HAP-1 (cell line): ENCODE measurements at regions not wholly inside any gene's neighbourhood (a gene's known extent, or its start where the extent isn't known, plus 50 kb on each side); places are given as distances from the start of the nearest gene placed in this dataset.

Experiments
- DNase-seq, 2 experiments: peaks; one replicate each; pipeline ENCODE4 v3.0.0-alpha.2; 2016 to 2020; ENCODE audit warnings: low spot score in 2 of 2
- H3K27me3 ChIP-seq: fragments of 250-450 bp; sonication (Bioruptor Pico); 2 replicates; pipeline ENCODE4 v1.5.1; 2020; ENCODE audit warnings: low read depth, mild to moderate bottlenecking, moderate library complexity
- H3K36me3 ChIP-seq: fragments of 250-450 bp; sonication (Bioruptor Pico); replicated peaks from 2 replicates; pipeline ENCODE4 v1.5.1; 2020; ENCODE audit warnings: mild to moderate bottlenecking
- H3K4me1 ChIP-seq: fragments of 250-450 bp; sonication (Bioruptor Pico); 2 replicates; pipeline ENCODE4 v1.5.1; 2020; ENCODE audit warnings: mild to moderate bottlenecking
- H3K4me3 ChIP-seq: fragments of 250-450 bp; sonication (Bioruptor Pico); 2 replicates; pipeline ENCODE4 v1.5.1; 2020; ENCODE audit warnings: mild to moderate bottlenecking, moderate library complexity
- H3K9me3 ChIP-seq: fragments of 250-450 bp; sonication (Bioruptor Pico); 2 replicates; pipeline ENCODE4 v1.5.1; 2020; ENCODE audit warnings: mild to moderate bottlenecking, moderate library complexity
- in situ Hi-C: fragments of 300-500 bp; cut with MboI; formaldehyde crosslinking; loops from 3 replicates; pipeline ENCODE4 v1.14.3; 2020; ENCODE audit warnings: low sequenced_read_pairs, inconsistent platforms, mixed read lengths

GRCh38 chrX:69264158-69264581, 98.9 kb upstream of the PJA1 start:
- H3K9me3 ChIP-seq, result no peaks in the 10 kb centered on the region
- no peaks in the 10 kb centered on the region for H3K36me3 ChIP-seq
- no peaks in the 10 kb centered on the region for H3K27me3 ChIP-seq
- in situ Hi-C loops, result no loop called here
- peak; percentile 99 to 100 for DNase-seq
- peak overlapping the region; percentile 11; the same call in 1 of the 2 replicates for H3K4me3 ChIP-seq
- H3K4me1 ChIP-seq, result peaks cover 36% of the 10 kb centered on the region

GRCh38 chrX:69263251-69263820, 98.1 kb upstream of the PJA1 start:
- in situ Hi-C loops, result no loop called here
- Histone ChIP-seq H3K36me3 (no peaks in the 10 kb centered on the region), H3K27me3 (no peaks in the 10 kb centered on the region), H3K4me1 (peaks cover 35% of the 10 kb centered on the region), H3K9me3 (no peaks in the 10 kb centered on the region), H3K4me3 (peak overlapping the region; percentile 11)
- peak; percentile 89 to 99 for DNase-seq

GRCh38 chrX:69262036-69262936, 97.0 kb upstream of the PJA1 start:
- Histone ChIP-seq H3K27me3 (no peaks in the 10 kb centered on the region), H3K4me3 (peak overlapping the region; percentile 11; the same call in 1 of the 2 replicates), H3K9me3 (no peaks in the 10 kb centered on the region), H3K36me3 (no peaks in the 10 kb centered on the region), H3K4me1 (peaks cover 34% of the 10 kb centered on the region)
- in situ Hi-C loops, result no loop called here
- peak; percentile 57 to 62 for DNase-seq

GRCh38 chrX:69260169-69260568, 94.9 kb upstream of the PJA1 start:
- Histone ChIP-seq H3K4me3 (no peak overlapping the region), H3K9me3 (no peaks in the 10 kb centered on the region), H3K4me1 (peaks cover 38% of the 10 kb centered on the region), H3K36me3 (no peaks in the 10 kb centered on the region), H3K27me3 (no peaks in the 10 kb centered on the region)
- no peak for DNase-seq
- in situ Hi-C loops, result no loop called here

- no peaks in the 10 kb centered on the region for H3K27me3 ChIP-seq
- DNase-seq, result no peak
- in situ Hi-C loops, result no loop called here
- H3K9me3 ChIP-seq, result no peaks in the 10 kb centered on the region
- H3K4me1 ChIP-seq, result peaks cover 31% of the 10 kb centered on the region
- H3K36me3 ChIP-seq, result no peaks in the 10 kb centered on the region
- H3K4me3 ChIP-seq, result no peak overlapping the region
Measured at GRCh38 chrX:69258893-69259292, 93.6 kb upstream of the PJA1 start.

GRCh38 chrX:69257499-69258127, 92.4 kb upstream of the PJA1 start:
- H3K36me3 ChIP-seq, result no peaks in the 10 kb centered on the region
- H3K4me1 ChIP-seq, result peaks cover 23% of the 10 kb centered on the region
- H3K4me3 ChIP-seq, result no peak overlapping the region
- H3K27me3 ChIP-seq, result no peaks in the 10 kb centered on the region
- DNase-seq, result peak in 1 of 2 experiments; percentile 21
- H3K9me3 ChIP-seq, result no peaks in the 10 kb centered on the region
- in situ Hi-C loops, result no loop called here

- no peaks in the 10 kb centered on the region for H3K9me3 ChIP-seq
- H3K4me3 ChIP-seq, result no peak overlapping the region
- H3K4me1 ChIP-seq, result peaks cover 13% of the 10 kb centered on the region
- in situ Hi-C loops, result no loop called here
- H3K27me3 ChIP-seq, result no peaks in the 10 kb centered on the region
- H3K36me3 ChIP-seq, result no peaks in the 10 kb centered on the region
- DNase-seq, result no peak
Measured at GRCh38 chrX:69256291-69256565, 91.0 kb upstream of the PJA1 start.

GRCh38 chrX:69255441-69256290, 90.4 kb upstream of the PJA1 start:
- H3K27me3 ChIP-seq, result no peaks in the 10 kb centered on the region
- peak in 1 of 2 experiments; percentile 52 for DNase-seq
- no peak overlapping the region for H3K4me3 ChIP-seq
- H3K9me3 ChIP-seq, result no peaks in the 10 kb centered on the region
- in situ Hi-C loops, result no loop called here
- no peaks in the 10 kb centered on the region for H3K36me3 ChIP-seq
- peaks cover 13% of the 10 kb centered on the region for H3K4me1 ChIP-seq

- H3K4me1 ChIP-seq, result peaks cover 11% of the 10 kb centered on the region
- peaks cover 3% of the 10 kb centered on the region; the same call in 1 of the 2 replicates for H3K9me3 ChIP-seq
- no peaks in the 10 kb centered on the region for H3K27me3 ChIP-seq
- in situ Hi-C loops, result no loop called here
- H3K4me3 ChIP-seq, result no peak overlapping the region
- H3K36me3 ChIP-seq, result no peaks in the 10 kb centered on the region
- DNase-seq, result no peak
Measured at GRCh38 chrX:69253821-69254220, 88.6 kb upstream of the PJA1 start.

- Histone ChIP-seq H3K9me3 (no peaks in the 10 kb centered on the region; the same call in 1 of the 2 replicates), H3K4me3 (no peak overlapping the region), H3K36me3 (no peaks in the 10 kb centered on the region), H3K27me3 (no peaks in the 10 kb centered on the region), H3K4me1 (peaks cover 2% of the 10 kb centered on the region; the same call in 1 of the 2 replicates)
- DNase-seq, result no peak
- in situ Hi-C loops, result no loop called here
Measured at GRCh38 chrX:69243276-69243675, 78.0 kb upstream of the PJA1 start.

- in situ Hi-C loops, result no loop called here
- Histone ChIP-seq H3K4me1 (peaks cover 2% of the 10 kb centered on the region; the same call in 1 of the 2 replicates), H3K27me3 (no peaks in the 10 kb centered on the region), H3K36me3 (no peaks in the 10 kb centered on the region), H3K4me3 (no peak overlapping the region), H3K9me3 (no peaks in the 10 kb centered on the region; the same call in 1 of the 2 replicates)
- no peak for DNase-seq
Measured at GRCh38 chrX:69238887-69239231, 73.6 kb upstream of the PJA1 start.

- no peak for DNase-seq
- Histone ChIP-seq H3K27me3 (no peaks in the 10 kb centered on the region), H3K9me3 (no peaks in the 10 kb centered on the region; the same call in 1 of the 2 replicates), H3K36me3 (no peaks in the 10 kb centered on the region), H3K4me1 (peaks cover under 1% of the 10 kb centered on the region; the same call in 1 of the 2 replicates), H3K4me3 (no peak overlapping the region)
- in situ Hi-C loops, result no loop called here
Measured at GRCh38 chrX:69238114-69238886, 73.0 kb upstream of the PJA1 start.

- in situ Hi-C loops, result no loop called here
- H3K27me3 ChIP-seq, result no peaks in the 10 kb centered on the region
- H3K36me3 ChIP-seq, result no peaks in the 10 kb centered on the region
- no peak overlapping the region for H3K4me3 ChIP-seq
- H3K4me1 ChIP-seq, result peaks cover 9% of the 10 kb centered on the region; the same call in 1 of the 2 replicates
- no peak for DNase-seq
- H3K9me3 ChIP-seq, result no peaks in the 10 kb centered on the region
Measured at GRCh38 chrX:69237236-69237635, 72.0 kb upstream of the PJA1 start.
